ENCODE measurements at regions not wholly inside any gene's neighbourhood (a gene's known extent, or its start where the extent isn't known, plus 50 kb on each side); places are given as distances from the start of the nearest gene placed in this dataset.

GRCh38 chr13:89910166-89910565 is 1437.3 kb upstream of the MIR17HG start:
- 85% methylated on average over 12 of the region's 12 CpGs for WGBS, 2 donors
- Histone ChIP-seq H3K27ac (ENCODE audit: low read depth in 2 of 2, low read length in 1 of 2) (no peak overlapping the region), H3K4me1 (ENCODE audit: control insufficient read depth in 2 of 2, insufficient read depth in 2 of 2, low read length in 1 of 2) (no peaks in the 10 kb centered on the region), H3K9me3 (ENCODE audit: control insufficient read depth in 2 of 2, insufficient read depth in 1 of 2, low read depth in 1 of 2, low read length in 1 of 2) (no peaks in the 10 kb centered on the region), H3K4me3 (ENCODE audit: low read depth in 1 of 2, low read length in 2 of 2) (no peak overlapping the region), H3K36me3 (ENCODE audit: control insufficient read depth in 2 of 2, insufficient read depth in 2 of 2, low read length in 1 of 2) (no peaks in the 10 kb centered on the region), H3K27me3 (ENCODE audit: control insufficient read depth in 1 of 2, insufficient read depth in 2 of 2, low read length in 2 of 2) (no peaks in the 10 kb centered on the region)

DNA sequence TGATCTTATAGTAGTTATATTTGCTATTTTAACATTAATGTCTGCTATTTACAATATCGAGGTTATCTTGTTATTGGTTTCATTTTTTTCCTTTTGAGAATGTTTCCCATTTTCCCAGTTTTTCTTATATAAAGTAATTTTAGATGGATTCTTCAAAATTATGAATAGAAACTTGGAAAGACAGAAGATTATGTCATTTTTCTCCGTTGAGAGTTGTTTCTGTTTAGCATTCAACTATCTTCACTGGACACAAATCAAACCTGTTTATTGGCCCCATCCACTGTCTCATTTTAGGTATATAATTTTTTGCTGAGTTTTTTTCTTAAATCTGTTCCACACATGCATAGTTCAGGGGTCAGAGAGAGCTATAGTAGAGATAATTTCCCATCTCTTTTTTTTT is 1430.9 kb upstream of the MIR17HG start:
- Histone ChIP-seq H3K27ac (ENCODE audit: low read depth in 2 of 2, low read length in 1 of 2) (no peak overlapping the region), H3K4me1 (ENCODE audit: control insufficient read depth in 2 of 2, insufficient read depth in 2 of 2, low read length in 1 of 2) (no peaks in the 10 kb centered on the region), H3K36me3 (ENCODE audit: control insufficient read depth in 2 of 2, insufficient read depth in 2 of 2, low read length in 1 of 2) (no peaks in the 10 kb centered on the region), H3K4me3 (ENCODE audit: low read depth in 1 of 2, low read length in 2 of 2) (no peak overlapping the region), H3K27me3 (ENCODE audit: control insufficient read depth in 1 of 2, insufficient read depth in 2 of 2, low read length in 2 of 2) (no peaks in the 10 kb centered on the region), H3K9me3 (ENCODE audit: control insufficient read depth in 2 of 2, insufficient read depth in 1 of 2, low read depth in 1 of 2, low read length in 1 of 2) (no peaks in the 10 kb centered on the region)
- WGBS, 2 donors: 73 to 83% methylated on average over 2 of the region's 2 CpGs

GRCh38 chr13:89920461-89920860 is 1427.0 kb upstream of the MIR17HG start:
- Histone ChIP-seq H3K4me1 (ENCODE audit: control insufficient read depth in 2 of 2, insufficient read depth in 2 of 2, low read length in 1 of 2) (no peaks in the 10 kb centered on the region), H3K4me3 (ENCODE audit: low read depth in 1 of 2, low read length in 2 of 2) (no peak overlapping the region), H3K27me3 (ENCODE audit: control insufficient read depth in 1 of 2, insufficient read depth in 2 of 2, low read length in 2 of 2) (no peaks in the 10 kb centered on the region), H3K36me3 (ENCODE audit: control insufficient read depth in 2 of 2, insufficient read depth in 2 of 2, low read length in 1 of 2) (no peaks in the 10 kb centered on the region), H3K9me3 (ENCODE audit: control insufficient read depth in 2 of 2, insufficient read depth in 1 of 2, low read depth in 1 of 2, low read length in 1 of 2) (no peaks in the 10 kb centered on the region), H3K27ac (ENCODE audit: low read depth in 2 of 2, low read length in 1 of 2) (no peak overlapping the region)
- 62 to 63% methylated on average over 2 of the region's 2 CpGs for WGBS, 2 donors

DNA sequence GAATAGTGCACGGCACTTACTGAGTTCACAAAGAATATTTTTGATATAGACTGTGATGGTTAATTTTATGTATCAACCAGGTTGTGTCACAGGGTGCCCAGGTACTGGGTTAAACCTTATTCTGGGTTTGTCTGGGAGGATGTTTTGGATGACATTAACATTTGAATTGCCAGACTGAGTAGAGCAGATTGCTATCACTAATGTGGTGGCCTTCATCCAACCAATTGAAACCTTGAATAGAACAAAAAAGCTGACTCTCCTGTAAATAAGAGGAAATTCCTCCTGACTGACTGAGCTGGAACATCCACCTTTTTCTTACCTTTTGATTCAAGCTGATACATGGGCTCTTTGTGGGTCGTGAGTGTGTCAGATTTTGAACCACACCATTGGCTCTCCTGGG is 1424.4 kb upstream of the MIR17HG start:
- Histone ChIP-seq H3K9me3 (ENCODE audit: control insufficient read depth in 2 of 2, insufficient read depth in 1 of 2, low read depth in 1 of 2, low read length in 1 of 2) (no peaks in the 10 kb centered on the region), H3K27me3 (ENCODE audit: control insufficient read depth in 1 of 2, insufficient read depth in 2 of 2, low read length in 2 of 2) (no peaks in the 10 kb centered on the region), H3K4me1 (ENCODE audit: control insufficient read depth in 2 of 2, insufficient read depth in 2 of 2, low read length in 1 of 2) (no peaks in the 10 kb centered on the region), H3K4me3 (ENCODE audit: low read depth in 1 of 2, low read length in 2 of 2) (no peak overlapping the region), H3K27ac (ENCODE audit: low read depth in 2 of 2, low read length in 1 of 2) (no peak overlapping the region), H3K36me3 (ENCODE audit: control insufficient read depth in 2 of 2, insufficient read depth in 2 of 2, low read length in 1 of 2) (no peaks in the 10 kb centered on the region)
- 74 to 80% methylated on average over 2 of the region's 2 CpGs for WGBS, 2 donors

DNA sequence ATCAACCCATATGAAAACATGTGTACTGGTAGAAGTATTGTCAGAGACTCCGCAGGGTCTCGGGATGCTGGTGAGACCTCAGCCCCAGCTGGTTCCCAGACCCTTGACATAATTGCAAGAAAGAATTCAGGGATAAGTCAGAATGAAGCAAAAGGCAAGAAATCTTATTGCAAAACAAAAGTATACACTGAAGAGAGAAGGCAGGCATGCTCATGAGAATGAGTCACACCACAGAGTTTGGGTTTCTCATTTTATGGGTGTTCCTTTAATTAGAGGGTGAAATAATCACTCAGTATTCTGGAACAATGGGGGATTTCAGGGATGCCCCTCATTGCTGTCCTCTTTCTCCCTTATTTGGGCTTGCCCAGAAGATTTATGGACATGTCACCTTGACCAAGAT is 1423.8 kb upstream of the MIR17HG start:
- 77 to 89% methylated on average over 2 of the region's 2 CpGs for WGBS, 2 donors

DNA sequence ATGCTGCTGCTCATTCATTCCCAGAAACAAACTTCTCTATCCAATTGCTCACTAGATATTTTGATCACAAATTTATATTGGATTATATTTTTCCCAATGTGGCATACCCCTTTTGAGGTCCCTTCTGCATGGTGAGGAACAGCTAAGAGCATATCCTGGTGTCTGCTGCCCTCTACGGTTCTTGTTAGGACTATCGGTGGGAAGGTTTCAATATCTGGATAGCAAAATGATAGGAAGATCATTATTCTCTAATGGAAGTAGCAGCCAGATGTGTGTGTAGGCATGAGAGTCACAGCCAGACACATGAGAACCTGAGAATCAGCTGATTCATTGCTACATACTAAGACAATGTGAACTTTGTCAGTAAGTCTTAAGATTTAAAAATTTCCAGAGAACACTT is 1422.4 kb upstream of the MIR17HG start:
- no peaks in the 10 kb centered on the region for H3K9me3 ChIP-seq (ENCODE audit: control insufficient read depth in 2 of 2, insufficient read depth in 1 of 2, low read depth in 1 of 2, low read length in 1 of 2)
- no peaks in the 10 kb centered on the region for H3K4me1 ChIP-seq (ENCODE audit: control insufficient read depth in 2 of 2, insufficient read depth in 2 of 2, low read length in 1 of 2)
- H3K36me3 ChIP-seq (ENCODE audit: control insufficient read depth in 2 of 2, insufficient read depth in 2 of 2, low read length in 1 of 2): no peaks in the 10 kb centered on the region
- no peak overlapping the region for H3K27ac ChIP-seq (ENCODE audit: low read depth in 2 of 2, low read length in 1 of 2)
- H3K27me3 ChIP-seq (ENCODE audit: control insufficient read depth in 1 of 2, insufficient read depth in 2 of 2, low read length in 2 of 2): no peaks in the 10 kb centered on the region
- no peak overlapping the region for H3K4me3 ChIP-seq (ENCODE audit: low read depth in 1 of 2, low read length in 2 of 2)
- whole genome bisulfite sequencing, 2 donors: 57 to 63% methylated on average over 2 of the region's 2 CpGs

More for the DNA sequence above, 1423.8 kb upstream of the MIR17HG start:
- H3K36me3 ChIP-seq (ENCODE audit: control insufficient read depth in 2 of 2, insufficient read depth in 2 of 2, low read length in 1 of 2): no peaks in the 10 kb centered on the region
- H3K4me1 ChIP-seq (ENCODE audit: control insufficient read depth in 2 of 2, insufficient read depth in 2 of 2, low read length in 1 of 2): no peaks in the 10 kb centered on the region
- no peaks in the 10 kb centered on the region for H3K27me3 ChIP-seq (ENCODE audit: control insufficient read depth in 1 of 2, insufficient read depth in 2 of 2, low read length in 2 of 2)
- no peak overlapping the region for H3K4me3 ChIP-seq (ENCODE audit: low read depth in 1 of 2, low read length in 2 of 2)
- H3K9me3 ChIP-seq (ENCODE audit: control insufficient read depth in 2 of 2, insufficient read depth in 1 of 2, low read depth in 1 of 2, low read length in 1 of 2): no peaks in the 10 kb centered on the region
- H3K27ac ChIP-seq (ENCODE audit: low read depth in 2 of 2, low read length in 1 of 2): no peak overlapping the region

- WGBS, 2 donors: 58 to 61% methylated on average over 2 of the region's 2 CpGs
- H3K9me3 ChIP-seq (ENCODE audit: control insufficient read depth in 2 of 2, insufficient read depth in 1 of 2, low read depth in 1 of 2, low read length in 1 of 2): no peaks in the 10 kb centered on the region
- H3K4me3 ChIP-seq (ENCODE audit: low read depth in 1 of 2, low read length in 2 of 2): no peak overlapping the region
- no peak overlapping the region for H3K27ac ChIP-seq (ENCODE audit: low read depth in 2 of 2, low read length in 1 of 2)
- no peaks in the 10 kb centered on the region for H3K36me3 ChIP-seq (ENCODE audit: control insufficient read depth in 2 of 2, insufficient read depth in 2 of 2, low read length in 1 of 2)
- H3K4me1 ChIP-seq (ENCODE audit: control insufficient read depth in 2 of 2, insufficient read depth in 2 of 2, low read length in 1 of 2): no peaks in the 10 kb centered on the region
- H3K27me3 ChIP-seq (ENCODE audit: control insufficient read depth in 1 of 2, insufficient read depth in 2 of 2, low read length in 2 of 2): no peaks in the 10 kb centered on the region
Measured at GRCh38 chr13:89930861-89931260, 1416.6 kb upstream of the MIR17HG start.

- Histone ChIP-seq H3K4me3 (ENCODE audit: low read depth in 1 of 2, low read length in 2 of 2) (no peak overlapping the region), H3K4me1 (ENCODE audit: control insufficient read depth in 2 of 2, insufficient read depth in 2 of 2, low read length in 1 of 2) (no peaks in the 10 kb centered on the region), H3K27ac (ENCODE audit: low read depth in 2 of 2, low read length in 1 of 2) (no peak overlapping the region), H3K9me3 (ENCODE audit: control insufficient read depth in 2 of 2, insufficient read depth in 1 of 2, low read depth in 1 of 2, low read length in 1 of 2) (no peaks in the 10 kb centered on the region), H3K27me3 (ENCODE audit: control insufficient read depth in 1 of 2, insufficient read depth in 2 of 2, low read length in 2 of 2) (no peaks in the 10 kb centered on the region), H3K36me3 (ENCODE audit: control insufficient read depth in 2 of 2, insufficient read depth in 2 of 2, low read length in 1 of 2) (no peaks in the 10 kb centered on the region)
- WGBS, 2 donors: 85 to 86% methylated on average over 8 of the region's 8 CpGs
Measured at GRCh38 chr13:89932902-89933301, 1414.6 kb upstream of the MIR17HG start.

GRCh38 chr13:89936256-89936655 is 1411.2 kb upstream of the MIR17HG start:
- H3K27me3 ChIP-seq (ENCODE audit: control insufficient read depth in 1 of 2, insufficient read depth in 2 of 2, low read length in 2 of 2): no peaks in the 10 kb centered on the region
- WGBS, 2 donors: 59 to 77% methylated on average over 4 of the region's 4 CpGs
- H3K36me3 ChIP-seq (ENCODE audit: control insufficient read depth in 2 of 2, insufficient read depth in 2 of 2, low read length in 1 of 2): no peaks in the 10 kb centered on the region
- H3K9me3 ChIP-seq (ENCODE audit: control insufficient read depth in 2 of 2, insufficient read depth in 1 of 2, low read depth in 1 of 2, low read length in 1 of 2): no peaks in the 10 kb centered on the region
- H3K4me1 ChIP-seq (ENCODE audit: control insufficient read depth in 2 of 2, insufficient read depth in 2 of 2, low read length in 1 of 2): no peaks in the 10 kb centered on the region
- H3K4me3 ChIP-seq (ENCODE audit: low read depth in 1 of 2, low read length in 2 of 2): no peak overlapping the region
- no peak overlapping the region for H3K27ac ChIP-seq (ENCODE audit: low read depth in 2 of 2, low read length in 1 of 2)

- H3K27me3 ChIP-seq (ENCODE audit: control insufficient read depth in 1 of 2, insufficient read depth in 2 of 2, low read length in 2 of 2): no peaks in the 10 kb centered on the region
- H3K36me3 ChIP-seq (ENCODE audit: control insufficient read depth in 2 of 2, insufficient read depth in 2 of 2, low read length in 1 of 2): no peaks in the 10 kb centered on the region
- 78 to 81% methylated on average over 3 of the region's 3 CpGs for WGBS, 2 donors
- H3K4me3 ChIP-seq (ENCODE audit: low read depth in 1 of 2, low read length in 2 of 2): no peak overlapping the region
- no peak overlapping the region for H3K27ac ChIP-seq (ENCODE audit: low read depth in 2 of 2, low read length in 1 of 2)
- no peaks in the 10 kb centered on the region for H3K4me1 ChIP-seq (ENCODE audit: control insufficient read depth in 2 of 2, insufficient read depth in 2 of 2, low read length in 1 of 2)
- H3K9me3 ChIP-seq (ENCODE audit: control insufficient read depth in 2 of 2, insufficient read depth in 1 of 2, low read depth in 1 of 2, low read length in 1 of 2): no peaks in the 10 kb centered on the region
Measured at GRCh38 chr13:89937420-89937819, 1410.1 kb upstream of the MIR17HG start.

All from esophagus (tissue), 2 donors.